Esophagus muscularis mucosa (tissue), 4 donors: ENCODE measurements at regions not wholly inside any gene's neighbourhood (a gene's known extent, or its start where the extent isn't known, plus 50 kb on each side); places are given as distances from the start of the nearest gene placed in this dataset.

Experiments used
- DNase-seq: peaks from one replicate; pipeline ENCODE4 v3.0.0-alpha.2; 2017; ENCODE audit errors: extremely low spot score
- H3K27ac ChIP-seq, 4 donors: fragments of 200-600 bp; sonication (generic); replicated peaks in 1 of 4; 1 replicate in 3 of 4; 2 replicates in 1 of 4; pipeline ENCODE4 v1.5.1; 2016 to 2019; ENCODE audit warnings: mild to moderate bottlenecking in 1 of 4
- H3K27me3 ChIP-seq, 4 donors: fragments of 200-600 bp; sonication (generic); one replicate each; pipeline versions ENCODE4 v1.5.1 to v1.6.0; 2016 to 2019
- H3K36me3 ChIP-seq, 4 donors: fragments of 200-600 bp; sonication (generic); one replicate each; pipeline ENCODE4 v1.5.1; 2016 to 2019
- H3K4me1 ChIP-seq, 4 donors: fragments of 200-600 bp; sonication (generic); one replicate each; pipeline ENCODE4 v1.5.1; 2016 to 2019
- H3K4me3 ChIP-seq, 4 donors: fragments of 200-600 bp; sonication (generic); 1 replicate in 2 of 4; 2 replicates in 2 of 4; pipeline ENCODE4 v1.5.1; 2016 to 2019; ENCODE audit warnings: mild to moderate bottlenecking in 4 of 4, moderate library complexity in 1 of 4
- H3K9me3 ChIP-seq, 4 donors: fragments of 200-600 bp; sonication (generic); 1 replicate in 3 of 4; 2 replicates in 1 of 4; pipeline ENCODE4 v1.5.1; 2016 to 2019
- CTCF ChIP-seq, 3 experiments: fragments of 200-600 bp in 2 of 3; fragments of 450-650 bp in 1 of 3; sonication (generic) in 2 of 3; IDR thresholded peaks; one replicate each; pipeline ENCODE4 v1.5.1; 2017 to 2019; ENCODE audit warnings: antibody characterized with exemption in 3 of 3, mild to moderate bottlenecking in 2 of 3, moderate library complexity in 1 of 3
- EP300 ChIP-seq: sonication (generic); formaldehyde crosslinking; IDR thresholded peaks from one replicate; pipeline ENCODE4 v1.6.1; 2017; ENCODE audit warnings: antibody characterized with exemption
- POLR2A ChIP-seq: fragments of 450-650 bp; IDR thresholded peaks from one replicate; pipeline ENCODE4 v1.6.1; 2017; ENCODE audit warnings: antibody characterized with exemption, moderate library complexity, mild to moderate bottlenecking, low read depth
- POLR2AphosphoS5 ChIP-seq, 2 donors: sonication (generic); formaldehyde crosslinking; IDR thresholded peaks; one replicate each; pipeline ENCODE4 v1.6.1; 2017; ENCODE audit warnings: antibody characterized with exemption in 2 of 2
- WGBS: methylation state at CpG from one replicate; pipeline ENCODE4 v1.1.5; 2018; 5-methylcytosine and 5-hydroxymethylcytosine counted together
- intact Hi-C: fragments of 100-400 bp; cut with DNase I; formaldehyde crosslinking; loops from one replicate; pipeline ENCODE4 v1.15.1; 2023

- Histone ChIP-seq H3K4me3 (no peak overlapping the region), H3K27ac (no peak overlapping the region), H3K9me3 (peaks cover 0 to 3% (median 0%) of the 10 kb centered on the region in 4 donors), H3K36me3 (no peaks in the 10 kb centered on the region), H3K27me3 (no peaks in the 10 kb centered on the region), H3K4me1 (no peaks in the 10 kb centered on the region)
- no peak for TF ChIP-seq EP300
- TF ChIP-seq POLR2A = no peak
- no peak for TF ChIP-seq POLR2AphosphoS5 (IDR thresholded peaks at IDR 0.05)
- no peak for TF ChIP-seq CTCF (IDR thresholded peaks at IDR 0.05)
- 76% methylated on average over 1 of the region's 1 CpG for WGBS
- DNase-seq = no peak
- intact Hi-C loops = no loop called here
These were observed 157.3 kb upstream of the ADCY1 start for GRCh38 chr7:45416846-45417245.

GRCh38 chr7:45417268-45417667 lies 156.9 kb upstream of the ADCY1 start:
- no peak for DNase-seq
- intact Hi-C loops = no loop called here
- no peaks in the 10 kb centered on the region for H3K27me3 ChIP-seq
- no peak overlapping the region for H3K27ac ChIP-seq
- TF ChIP-seq CTCF (IDR thresholded peaks at IDR 0.05) (no peak), EP300 (no peak), POLR2A (no peak), POLR2AphosphoS5 (IDR thresholded peaks at IDR 0.05) (no peak)
- no peaks in the 10 kb centered on the region for H3K36me3 ChIP-seq
- H3K9me3 ChIP-seq = peaks cover 0 to under 1% (median 0%) of the 10 kb centered on the region in 4 donors
- H3K4me1 ChIP-seq = no peaks in the 10 kb centered on the region
- H3K4me3 ChIP-seq = no peak overlapping the region
- WGBS = 65% methylated on average over 2 of the region's 2 CpGs

- WGBS = 86% methylated on average over 3 of the region's 3 CpGs
- TF ChIP-seq EP300 = no peak
- no peak for TF ChIP-seq POLR2A
- no peak for TF ChIP-seq POLR2AphosphoS5 (IDR thresholded peaks at IDR 0.05)
- no peak for TF ChIP-seq CTCF (IDR thresholded peaks at IDR 0.05)
- no peaks in the 10 kb centered on the region for H3K27me3 ChIP-seq
- no peak overlapping the region for H3K4me3 ChIP-seq
- no peaks in the 10 kb centered on the region for H3K4me1 ChIP-seq
- H3K27ac ChIP-seq = no peak overlapping the region
- H3K9me3 ChIP-seq = no peaks in the 10 kb centered on the region
- no peak for DNase-seq
- intact Hi-C loops = no loop called here
- H3K36me3 ChIP-seq = no peaks in the 10 kb centered on the region
These were observed 156.4 kb upstream of the ADCY1 start for GRCh38 chr7:45417735-45418134.

GRCh38 chr7:45420843-45421495 lies 153.2 kb upstream of the ADCY1 start:
- no peaks in the 10 kb centered on the region for H3K36me3 ChIP-seq
- WGBS = 39% methylated on average over 3 of the region's 3 CpGs
- H3K27ac ChIP-seq = no peak overlapping the region
- TF ChIP-seq CTCF (IDR thresholded peaks at IDR 0.05) (no peak), EP300 (no peak), POLR2AphosphoS5 (IDR thresholded peaks at IDR 0.05) (no peak), POLR2A (no peak)
- H3K9me3 ChIP-seq = no peaks in the 10 kb centered on the region
- peaks cover 0 to 12% (median 0%) of the 10 kb centered on the region in 4 donors for H3K27me3 ChIP-seq
- no peak for DNase-seq
- no peak overlapping the region for H3K4me3 ChIP-seq
- no peaks in the 10 kb centered on the region for H3K4me1 ChIP-seq
- intact Hi-C loops = no loop called here

GRCh38 chr7:45421806-45422205 lies 152.4 kb upstream of the ADCY1 start:
- no peak overlapping the region for H3K4me3 ChIP-seq
- no peaks in the 10 kb centered on the region for H3K36me3 ChIP-seq
- H3K4me1 ChIP-seq = no peaks in the 10 kb centered on the region
- DNase-seq = no peak
- TF ChIP-seq POLR2AphosphoS5 (IDR thresholded peaks at IDR 0.05) (no peak), EP300 (no peak), POLR2A (no peak), CTCF (IDR thresholded peaks at IDR 0.05) (no peak)
- H3K9me3 ChIP-seq = no peaks in the 10 kb centered on the region
- WGBS = 84% methylated on average over 1 of the region's 1 CpG
- intact Hi-C loops = no loop called here
- no peak overlapping the region for H3K27ac ChIP-seq
- peaks cover 0 to 15% (median 0%) of the 10 kb centered on the region in 4 donors for H3K27me3 ChIP-seq
